SK-N-MC (cell line): ENCODE measurements at regions not wholly inside any gene's neighbourhood (a gene's known extent, or its start where the extent isn't known, plus 50 kb on each side); places are given as distances from the start of the nearest gene placed in this dataset.
"Not testable (repeated sequence)": the region's sequence is repeated elsewhere in the genome, so short reads cannot be mapped to it uniquely, and the experiment has no call there.

Source experiments
- DNase-seq: peaks from one replicate; pipeline ENCODE4 v3.0.0-alpha.2; 2011; ENCODE audit warnings: low read depth, low spot score
- H3K27ac ChIP-seq: fragments of 200-600 bp; sonication (generic); 2 replicates; pipeline ENCODE4 v1.5.1; 2016; ENCODE audit warnings: mixed run types
- H3K36me3 ChIP-seq: fragments of 200-600 bp; sonication (generic); 2 replicates; pipeline ENCODE4 v1.6.1; 2017; ENCODE audit warnings: antibody characterized with exemption, low read length, mixed read lengths; ENCODE audit not compliant: insufficient read depth
- H3K4me3 ChIP-seq: fragments of 200-600 bp; sonication (generic); 2 replicates; pipeline ENCODE4 v1.5.1; 2016
- H3K9ac ChIP-seq: fragments of 200-600 bp; sonication (generic); 2 replicates; pipeline ENCODE4 v1.8.0; 2017; ENCODE audit warnings: mixed run types, mixed read lengths; ENCODE audit not compliant: insufficient read length
- H3K9me3 ChIP-seq: fragments of 200-600 bp; sonication (generic); 2 replicates; pipeline ENCODE4 v1.6.1; 2017; ENCODE audit warnings: low read depth, mild to moderate bottlenecking, antibody characterized with exemption, low read length, moderate library complexity, mixed read lengths
- EZH2 ChIP-seq: fragments of 200-600 bp; sonication (generic); IDR thresholded peaks from one replicate; pipeline ENCODE4 v1.6.1; 2017; ENCODE audit warnings: antibody characterized with exemption
- FOXP2 ChIP-seq: optimal IDR thresholded peaks from 2 replicates; pipeline ENCODE3; 2011; ENCODE audit warnings: mild to moderate bottlenecking, moderate library complexity; ENCODE audit not compliant: insufficient read depth; ENCODE audit errors: extremely low read length, control extremely low read depth
- POLR2AphosphoS5 ChIP-seq: IDR thresholded peaks from 2 replicates; pipeline ENCODE4 v1.6.1; 2012; ENCODE audit warnings: mild to moderate bottlenecking, low read depth, low read length, borderline replicate concordance

DNA sequence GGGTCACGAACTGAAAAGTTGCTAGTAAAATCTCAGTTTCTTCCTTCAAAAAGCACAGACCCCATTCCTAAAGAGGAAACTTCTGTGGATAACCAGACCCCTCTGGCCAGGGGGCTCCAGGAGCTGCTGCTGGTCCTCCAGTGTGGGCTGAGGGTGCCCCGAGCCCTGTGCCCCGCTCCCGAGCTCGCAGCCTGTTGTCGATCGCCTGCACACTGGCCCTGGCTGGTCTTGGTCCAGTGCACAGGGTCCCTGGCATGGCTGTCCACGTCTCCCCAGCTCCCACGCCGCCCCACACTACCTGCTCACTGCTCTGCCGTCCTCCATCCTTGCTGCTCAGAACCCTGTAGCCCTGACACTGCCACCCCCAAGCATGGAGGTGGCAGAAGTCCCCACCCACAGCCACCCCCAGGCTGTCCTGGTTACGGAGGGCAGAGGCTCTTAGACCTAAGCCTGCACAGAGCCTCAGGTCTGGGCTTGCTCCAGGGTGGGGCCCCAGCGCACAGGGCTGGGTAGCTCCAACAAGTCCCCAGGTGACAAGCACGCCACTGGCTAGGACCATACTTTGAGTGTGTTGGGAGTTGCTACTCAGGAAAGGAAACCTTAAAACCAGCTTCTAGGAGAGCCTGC is 87.0 kb downstream of the PLXNA1 start:
- no peak for DNase-seq
- Histone ChIP-seq H3K9me3 (no peaks in the 10 kb centered on the region), H3K27ac (no peak overlapping the region), H3K4me3 (no peak overlapping the region), H3K9ac (no peak overlapping the region), H3K36me3 (no peaks in the 10 kb centered on the region)
- no peak for TF ChIP-seq EZH2
- TF ChIP-seq FOXP2: no peak
- TF ChIP-seq POLR2AphosphoS5: no peak

GRCh38 chr3:127070776-127071175 is 87.9 kb downstream of the PLXNA1 start:
- no peaks in the 10 kb centered on the region for H3K36me3 ChIP-seq
- TF ChIP-seq POLR2AphosphoS5 (no peak), FOXP2 (no peak), EZH2 (no peak)
- no peaks in the 10 kb centered on the region for H3K9me3 ChIP-seq
- no peak overlapping the region for H3K9ac ChIP-seq
- no peak for DNase-seq
- no peak overlapping the region for H3K27ac ChIP-seq
- H3K4me3 ChIP-seq: no peak overlapping the region

- H3K4me3 ChIP-seq: no peak overlapping the region
- no peaks in the 10 kb centered on the region for H3K9me3 ChIP-seq
- H3K9ac ChIP-seq: no peak overlapping the region
- no peak for DNase-seq
- H3K27ac ChIP-seq: no peak overlapping the region
- TF ChIP-seq POLR2AphosphoS5 (no peak), FOXP2 (no peak), EZH2 (no peak)
- no peaks in the 10 kb centered on the region for H3K36me3 ChIP-seq
Observed at GRCh38 chr3:127071597-127072001, 88.7 kb downstream of the PLXNA1 start.

GRCh38 chr3:127072221-127072771 is 89.4 kb downstream of the PLXNA1 start:
- DNase-seq: no peak
- no peak for TF ChIP-seq POLR2AphosphoS5
- TF ChIP-seq FOXP2: no peak
- no peak for TF ChIP-seq EZH2
- Histone ChIP-seq H3K4me3 (no peak overlapping the region), H3K9me3 (no peaks in the 10 kb centered on the region), H3K36me3 (no peaks in the 10 kb centered on the region), H3K9ac (no peak overlapping the region), H3K27ac (no peak overlapping the region)

DNA sequence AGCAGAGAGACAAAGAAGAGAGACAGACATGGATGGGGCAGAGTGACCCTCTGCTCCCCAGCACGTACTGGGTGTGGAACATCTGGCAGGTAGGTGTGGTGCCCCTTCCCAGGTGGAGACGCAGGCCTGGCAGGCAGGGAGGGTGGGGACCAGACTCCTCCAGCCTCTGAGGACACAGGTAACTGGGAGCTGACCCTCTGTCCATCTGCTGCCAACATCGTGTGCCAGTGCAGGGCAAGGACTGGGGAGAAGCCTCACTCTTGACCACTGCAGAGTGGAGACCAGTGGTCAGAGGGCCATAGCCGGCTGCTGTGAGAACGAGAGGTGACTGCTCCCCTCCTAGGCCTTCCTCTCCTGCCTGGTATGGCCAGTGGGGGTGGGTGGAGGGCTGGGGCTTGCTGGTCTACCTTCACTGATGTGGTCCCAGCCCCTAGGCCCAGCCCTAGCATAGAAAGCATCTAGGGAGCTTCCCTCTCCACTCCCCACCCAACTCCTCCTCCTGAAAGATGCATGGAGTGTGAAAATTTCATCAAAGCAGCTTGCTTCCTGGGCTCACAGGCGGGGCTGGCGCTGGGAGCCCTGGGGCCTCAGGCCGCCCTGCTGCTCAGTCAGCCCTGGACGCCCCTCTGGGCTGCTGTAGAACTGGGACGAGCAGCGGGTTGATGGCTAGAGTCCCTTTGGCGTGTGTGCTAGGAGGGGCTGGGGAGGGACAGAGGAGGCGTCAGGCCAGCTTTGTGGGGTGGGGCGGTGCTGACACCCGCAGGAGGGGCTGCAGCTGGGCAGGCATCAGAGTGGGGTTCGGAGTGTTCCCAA is 90.3 kb downstream of the PLXNA1 start:
- no peak for DNase-seq
- Histone ChIP-seq H3K4me3 (no peak overlapping the region), H3K9ac (no peak overlapping the region), H3K9me3 (no peaks in the 10 kb centered on the region), H3K27ac (no peak overlapping the region), H3K36me3 (no peaks in the 10 kb centered on the region)
- TF ChIP-seq EZH2 (no peak), POLR2AphosphoS5 (no peak), FOXP2 (no peak)

DNA sequence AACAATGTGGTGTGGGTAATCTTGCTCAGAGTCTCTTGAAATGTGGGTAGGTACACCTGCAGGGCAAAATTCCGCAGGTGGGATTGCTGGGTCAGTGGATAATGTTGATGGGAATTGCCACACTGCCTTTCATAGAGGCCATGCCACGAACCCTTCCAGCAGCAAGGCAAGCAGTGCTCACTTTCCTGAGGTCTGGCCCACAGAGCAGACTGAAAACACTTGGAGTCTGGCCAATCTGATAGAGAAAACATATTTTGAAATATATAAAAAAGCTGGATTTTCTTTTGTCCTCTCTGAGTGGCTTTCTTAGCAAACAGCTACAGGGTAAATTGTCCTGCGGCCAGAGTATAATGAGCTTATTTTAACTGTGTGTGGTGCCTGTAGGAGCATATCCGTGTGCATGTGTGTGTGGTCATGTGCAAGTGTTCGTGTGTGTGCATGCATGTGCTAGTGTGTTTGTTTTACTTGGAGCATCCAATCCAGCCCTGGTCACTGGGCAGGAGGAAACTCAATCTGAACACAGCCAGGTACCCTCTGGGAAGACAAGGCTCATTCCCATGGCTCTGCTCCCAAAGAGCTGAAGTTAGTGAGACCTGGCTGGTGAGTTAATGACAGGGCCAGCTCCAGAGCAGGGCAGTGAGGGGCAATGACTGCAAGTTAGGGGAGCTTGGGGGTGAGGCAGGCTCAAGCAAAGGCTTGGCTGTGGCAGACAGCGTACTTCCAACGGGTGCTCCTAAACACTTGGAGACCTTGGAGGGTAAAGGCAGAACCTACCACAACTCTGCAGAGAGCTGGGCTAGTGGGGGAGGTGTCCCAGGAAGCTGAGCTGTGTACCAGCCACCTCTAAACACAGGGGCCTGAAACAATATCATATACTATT is 91.3 kb downstream of the PLXNA1 start:
- no peak for TF ChIP-seq EZH2
- TF ChIP-seq FOXP2: no peak
- TF ChIP-seq POLR2AphosphoS5: no peak
- H3K36me3 ChIP-seq: no peaks in the 10 kb centered on the region
- H3K9ac ChIP-seq: no peak overlapping the region
- no peaks in the 10 kb centered on the region for H3K9me3 ChIP-seq
- no peak overlapping the region for H3K4me3 ChIP-seq
- no peak for DNase-seq
- no peak overlapping the region for H3K27ac ChIP-seq

GRCh38 chr3:127074900-127075360 is 92.0 kb downstream of the PLXNA1 start:
- no peak for DNase-seq
- no peak overlapping the region for H3K27ac ChIP-seq
- no peaks in the 10 kb centered on the region for H3K9me3 ChIP-seq
- H3K9ac ChIP-seq: no peak overlapping the region
- no peaks in the 10 kb centered on the region for H3K36me3 ChIP-seq
- H3K4me3 ChIP-seq: no peak overlapping the region
- TF ChIP-seq EZH2 (no peak), POLR2AphosphoS5 (no peak), FOXP2 (no peak)

DNA sequence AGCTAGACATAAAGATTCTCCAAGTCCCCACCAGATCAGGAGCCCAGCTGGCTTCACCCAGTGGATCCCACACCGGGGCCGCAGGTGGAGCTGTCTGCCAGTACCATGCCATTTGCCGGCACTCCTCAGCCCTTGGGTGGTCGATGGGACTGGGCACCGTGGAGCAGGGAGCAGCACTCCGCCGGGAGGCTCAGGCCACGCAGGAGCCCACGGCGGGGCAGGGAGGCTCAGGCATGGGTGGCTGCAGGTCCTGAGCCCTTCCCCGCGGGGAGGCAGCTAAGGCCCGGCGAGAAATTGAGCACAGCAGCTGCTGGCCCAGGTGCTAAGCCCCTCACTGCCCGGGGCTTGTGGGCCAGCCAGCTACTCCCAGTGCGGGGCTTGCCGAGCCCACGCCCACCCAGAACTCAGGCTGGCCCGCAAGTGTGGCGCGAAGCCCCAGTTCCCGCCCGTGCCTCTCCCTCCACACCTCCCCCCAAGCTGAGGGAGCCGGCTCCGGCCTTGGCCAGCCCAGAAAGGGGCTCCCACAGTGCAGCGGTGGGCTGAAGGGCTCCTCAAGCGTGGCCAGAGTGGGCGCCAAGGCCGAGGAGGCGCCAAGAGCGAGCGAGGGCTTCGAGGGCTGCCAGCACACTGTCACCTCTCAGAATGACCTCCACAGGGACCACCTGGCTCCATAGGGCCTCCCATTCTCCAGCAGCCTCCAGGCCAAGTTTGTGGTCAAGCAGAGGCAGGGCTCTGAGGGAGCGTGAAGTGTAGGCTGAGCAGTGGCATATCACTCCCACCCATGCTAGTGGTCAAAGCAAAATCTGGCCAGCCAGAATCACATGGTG is 93.5 kb downstream of the PLXNA1 start:
- H3K4me3 ChIP-seq, H3K9ac ChIP-seq, H3K9me3 ChIP-seq, DNase-seq, H3K27ac ChIP-seq, H3K36me3 ChIP-seq: not testable (repeated sequence)
